Progenitor cell of endocrine pancreas (in vitro differentiated cells): ENCODE measurements at regions not wholly inside any gene's neighbourhood (a gene's known extent, or its start where the extent isn't known, plus 50 kb on each side); places are given as distances from the start of the nearest gene placed in this dataset.

Source experiments
- DNase-seq: peaks from one replicate; pipeline ENCODE4 v3.0.0; 2021; ENCODE audit warnings: low spot score; ENCODE audit not compliant: unreplicated experiment
- H3K27ac Mint-ChIP-seq: 2 replicates; pipeline ENCODE4 v1.8.0; 2021; ENCODE audit warnings: mild to moderate bottlenecking, moderate library complexity, mixed read lengths
- H3K27me3 Mint-ChIP-seq: 2 replicates; pipeline ENCODE4 v1.8.0; 2021; ENCODE audit warnings: mixed read lengths
- H3K36me3 Mint-ChIP-seq: 2 replicates; pipeline ENCODE4 v1.8.0; 2022; ENCODE audit warnings: mixed read lengths; ENCODE audit not compliant: insufficient read depth
- H3K4me1 Mint-ChIP-seq: 2 replicates; pipeline ENCODE4 v1.8.0; 2021; ENCODE audit warnings: low read depth, mixed read lengths
- H3K4me3 Mint-ChIP-seq: 2 replicates; pipeline ENCODE4 v1.8.0; 2021; ENCODE audit warnings: low read depth, mild to moderate bottlenecking, moderate library complexity, mixed read lengths
- H3K9me3 Mint-ChIP-seq: 2 replicates; pipeline ENCODE4 v1.8.0; 2021; ENCODE audit warnings: low read depth, mixed read lengths
- TF ChIP-seq, protein P1 (sequence below): fragments of 200-600 bp; sonication (generic); IDR thresholded peaks from one replicate; pipeline ENCODE4 v1.5.0; 2021; ENCODE audit warnings: antibody characterized with exemption, mild to moderate bottlenecking; ENCODE audit not compliant: unreplicated experiment

DNA sequence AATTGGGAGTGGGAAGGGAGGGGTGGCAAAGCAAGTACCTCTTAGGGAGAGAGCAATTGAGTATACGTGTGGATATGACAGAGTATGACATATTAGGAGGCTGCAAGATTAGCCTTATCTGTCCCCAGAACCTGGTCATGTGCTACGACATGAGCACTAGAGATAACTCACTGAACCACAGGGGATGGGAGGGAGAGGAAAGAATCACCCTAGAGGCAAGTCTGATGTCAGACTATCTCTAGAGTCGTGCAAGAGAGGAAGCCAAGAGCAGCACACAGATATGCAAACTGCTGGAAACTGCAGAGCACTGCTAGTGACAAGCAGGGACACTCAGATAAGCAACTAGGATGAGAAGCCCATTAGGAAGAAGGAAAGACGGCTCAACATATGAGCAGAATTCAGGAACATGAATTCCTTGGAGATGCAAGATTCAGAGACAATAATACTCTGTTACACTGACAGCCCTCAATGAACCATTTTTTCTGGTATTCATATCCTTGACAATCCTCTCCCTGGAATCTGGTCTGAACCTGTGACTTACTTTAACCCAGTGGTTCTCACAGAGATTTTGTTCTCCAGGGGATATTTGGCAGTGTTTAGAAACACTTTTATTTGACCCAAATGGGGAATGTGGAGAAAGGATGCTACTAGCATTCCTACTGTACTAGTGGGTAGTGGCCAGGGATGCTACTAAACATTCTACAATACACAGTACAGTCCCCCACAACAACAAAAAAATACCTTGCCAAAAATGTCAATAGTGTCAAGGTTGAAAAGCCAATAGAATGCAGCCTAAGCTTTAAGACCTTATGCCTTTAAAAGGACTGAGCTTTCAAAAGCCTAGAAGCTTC lies 84.0 kb upstream of the BMP2K start:
- H3K4me1 Mint-ChIP-seq, result no peaks in the 10 kb centered on the region
- no peaks in the 10 kb centered on the region for H3K9me3 Mint-ChIP-seq
- TF ChIP-seq, protein P1, sequence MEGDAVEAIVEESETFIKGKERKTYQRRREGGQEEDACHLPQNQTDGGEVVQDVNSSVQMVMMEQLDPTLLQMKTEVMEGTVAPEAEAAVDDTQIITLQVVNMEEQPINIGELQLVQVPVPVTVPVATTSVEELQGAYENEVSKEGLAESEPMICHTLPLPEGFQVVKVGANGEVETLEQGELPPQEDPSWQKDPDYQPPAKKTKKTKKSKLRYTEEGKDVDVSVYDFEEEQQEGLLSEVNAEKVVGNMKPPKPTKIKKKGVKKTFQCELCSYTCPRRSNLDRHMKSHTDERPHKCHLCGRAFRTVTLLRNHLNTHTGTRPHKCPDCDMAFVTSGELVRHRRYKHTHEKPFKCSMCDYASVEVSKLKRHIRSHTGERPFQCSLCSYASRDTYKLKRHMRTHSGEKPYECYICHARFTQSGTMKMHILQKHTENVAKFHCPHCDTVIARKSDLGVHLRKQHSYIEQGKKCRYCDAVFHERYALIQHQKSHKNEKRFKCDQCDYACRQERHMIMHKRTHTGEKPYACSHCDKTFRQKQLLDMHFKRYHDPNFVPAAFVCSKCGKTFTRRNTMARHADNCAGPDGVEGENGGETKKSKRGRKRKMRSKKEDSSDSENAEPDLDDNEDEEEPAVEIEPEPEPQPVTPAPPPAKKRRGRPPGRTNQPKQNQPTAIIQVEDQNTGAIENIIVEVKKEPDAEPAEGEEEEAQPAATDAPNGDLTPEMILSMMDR, result no peak
- H3K36me3 Mint-ChIP-seq, result no peaks in the 10 kb centered on the region
- peaks cover 3% of the 10 kb centered on the region for H3K27me3 Mint-ChIP-seq
- DNase-seq, result no peak
- no peak overlapping the region for H3K4me3 Mint-ChIP-seq
- no peak overlapping the region for H3K27ac Mint-ChIP-seq

DNA sequence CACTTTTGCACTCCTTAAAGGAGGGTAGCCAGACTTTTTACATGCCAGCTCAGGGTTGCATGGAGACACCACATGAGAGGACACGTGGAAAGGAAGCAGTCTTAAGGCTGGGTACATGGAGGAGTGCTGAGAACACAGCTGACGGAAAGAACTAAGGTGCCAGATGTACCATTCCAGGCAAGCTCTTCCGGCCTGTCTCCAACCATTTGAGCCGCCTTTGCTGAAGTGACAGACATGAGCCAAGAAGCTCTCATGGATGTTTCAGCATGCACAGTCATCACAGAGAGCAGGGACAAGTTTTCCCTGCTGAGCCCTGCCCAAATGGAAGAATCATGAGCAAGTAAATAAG lies 83.4 kb upstream of the BMP2K start:
- Mint-ChIP-seq H3K27me3 (peaks cover 3% of the 10 kb centered on the region), H3K36me3 (no peaks in the 10 kb centered on the region), H3K4me3 (no peak overlapping the region), H3K27ac (no peak overlapping the region), H3K4me1 (no peaks in the 10 kb centered on the region), H3K9me3 (no peaks in the 10 kb centered on the region)
- no peak for DNase-seq
- TF ChIP-seq, protein P1, result no peak

DNA sequence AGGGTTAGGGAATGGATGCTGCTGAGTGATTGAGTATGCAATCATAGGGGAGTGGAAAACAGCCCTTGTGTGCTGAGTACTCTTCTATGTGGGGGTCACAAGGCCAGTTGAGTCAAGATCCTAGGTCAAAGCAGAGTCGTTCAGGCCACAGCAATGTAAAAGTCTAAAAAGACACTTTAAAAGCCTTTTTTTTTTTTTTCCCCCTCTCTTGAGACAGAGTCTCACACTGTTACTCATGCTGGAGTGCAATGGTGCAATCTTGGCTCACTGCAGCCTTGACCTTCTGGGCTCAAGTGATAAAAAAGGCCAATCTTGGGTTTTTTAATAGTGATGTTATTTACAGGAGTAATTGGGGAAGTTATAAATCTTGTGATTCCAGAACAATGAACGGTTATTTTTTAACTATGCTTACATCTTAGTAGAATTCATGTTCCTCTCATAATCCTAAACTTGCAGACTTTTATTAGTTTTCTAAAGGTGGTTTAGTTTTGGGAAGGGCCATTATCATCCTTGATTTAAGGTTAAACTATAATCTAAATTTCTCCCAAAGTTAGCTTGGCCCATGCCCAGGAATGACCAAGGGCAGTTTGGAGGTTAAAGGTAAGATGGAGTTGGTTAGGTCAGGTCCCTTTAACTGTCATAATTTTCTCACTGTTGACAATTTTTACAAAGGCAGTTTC lies 82.2 kb upstream of the BMP2K start:
- Mint-ChIP-seq H3K9me3 (no peaks in the 10 kb centered on the region), H3K27me3 (peaks cover 3% of the 10 kb centered on the region), H3K4me3 (no peak overlapping the region)

DNA sequence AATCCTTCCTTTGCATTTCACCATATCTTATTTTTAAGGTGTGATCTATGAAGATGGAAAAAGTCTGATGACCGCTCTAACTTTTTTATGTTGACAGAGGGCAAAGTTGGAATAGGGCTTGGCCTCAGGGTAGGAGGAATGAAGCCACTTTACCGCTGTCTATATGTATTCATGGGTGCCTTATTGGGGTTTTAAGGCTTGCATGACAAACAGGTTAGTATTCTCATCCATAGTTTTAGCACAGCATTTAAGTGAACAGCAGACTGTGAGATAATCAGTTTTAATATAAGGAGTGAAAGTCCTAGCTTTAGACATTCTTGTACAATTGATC lies 81.7 kb upstream of the BMP2K start:
- no peak overlapping the region for H3K27ac Mint-ChIP-seq
- DNase-seq, result no peak
- H3K36me3 Mint-ChIP-seq, result no peaks in the 10 kb centered on the region
- peaks cover 3% of the 10 kb centered on the region for H3K27me3 Mint-ChIP-seq
- TF ChIP-seq, protein P1, result no peak
- H3K4me1 Mint-ChIP-seq, result no peaks in the 10 kb centered on the region
- no peaks in the 10 kb centered on the region for H3K9me3 Mint-ChIP-seq
- H3K4me3 Mint-ChIP-seq, result no peak overlapping the region

More for the DNA sequence above, 82.2 kb upstream of the BMP2K start:
- no peak for DNase-seq
- Mint-ChIP-seq H3K27ac (no peak overlapping the region), H3K4me1 (no peaks in the 10 kb centered on the region), H3K36me3 (no peaks in the 10 kb centered on the region)
- TF ChIP-seq, protein P1, result no peak

DNA sequence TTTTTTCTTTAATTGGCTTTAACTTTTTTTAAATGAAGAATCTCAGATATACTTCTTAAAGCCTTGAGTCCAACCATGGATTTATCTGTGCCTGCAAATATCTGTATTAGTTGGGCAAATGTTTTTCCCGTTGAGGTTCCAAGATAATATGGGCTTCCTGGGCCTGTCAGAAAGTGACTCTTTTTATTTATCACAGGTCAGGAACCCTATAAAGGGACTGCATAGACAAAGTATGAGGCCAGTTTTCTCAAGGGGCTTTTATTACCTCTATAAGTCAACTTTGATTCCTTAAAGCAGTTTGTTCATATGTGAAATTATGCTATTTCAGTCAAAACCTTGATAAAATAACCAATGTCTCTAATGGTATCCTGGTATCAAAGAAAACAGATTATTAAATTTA lies 80.2 kb upstream of the BMP2K start:
- Mint-ChIP-seq H3K4me3 (no peak overlapping the region), H3K27ac (no peak overlapping the region)
- TF ChIP-seq, protein P1, result no peak

More for the DNA sequence above, 80.2 kb upstream of the BMP2K start:
- no peak for DNase-seq
- no peaks in the 10 kb centered on the region for H3K36me3 Mint-ChIP-seq
- H3K27me3 Mint-ChIP-seq, result peaks cover 3% of the 10 kb centered on the region
- no peaks in the 10 kb centered on the region for H3K9me3 Mint-ChIP-seq
- H3K4me1 Mint-ChIP-seq, result no peaks in the 10 kb centered on the region
